ENCODE measurements at regions not wholly inside any gene's neighbourhood (a gene's known extent, or its start where the extent isn't known, plus 50 kb on each side); places are given as distances from the start of the nearest gene placed in this dataset.

DNA sequence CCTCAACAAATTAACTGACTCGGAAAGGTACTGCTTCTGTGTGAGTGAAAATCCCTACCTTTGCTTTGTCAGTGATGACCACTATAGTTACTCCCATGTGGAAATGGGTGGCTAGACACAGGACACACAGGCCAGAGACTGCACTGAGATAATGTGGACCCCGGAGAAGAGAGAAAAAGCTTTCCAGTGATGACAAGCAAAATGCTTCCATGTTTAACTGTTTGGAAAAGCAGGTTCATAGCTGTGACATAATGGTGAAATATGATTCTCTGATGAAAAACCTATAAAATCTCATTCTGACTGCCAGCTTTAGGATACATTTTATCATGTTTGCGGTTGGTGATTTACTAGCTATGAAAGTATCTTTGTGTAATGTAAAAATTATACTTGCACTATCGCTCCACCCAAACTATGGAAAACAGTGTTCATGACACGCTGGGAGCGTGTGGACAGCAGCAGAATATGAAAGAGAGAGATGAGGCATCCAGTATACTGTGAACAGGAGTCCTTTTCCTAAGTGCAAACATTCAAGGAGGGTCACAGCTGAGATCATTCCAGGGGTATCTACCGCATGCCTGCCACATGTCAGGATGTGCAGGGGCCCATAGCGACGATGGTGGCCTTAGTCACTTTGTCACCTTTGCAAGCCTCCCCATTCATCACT, 782.7 kb upstream of the SOX11 start:
- Histone ChIP-seq H4K20me1 (ENCODE audit: low read depth, low read length) (no peaks in the 10 kb centered on the region), H3K79me2 (ENCODE audit: insufficient read depth, low read length) (no peaks in the 10 kb centered on the region), H3K9ac (ENCODE audit: low read length) (no peak overlapping the region), H2AFZ (ENCODE audit: low read depth, low read length, severe bottlenecking) (no peak overlapping the region), H3K9me3 (ENCODE audit: insufficient read depth, low read length) (no peaks in the 10 kb centered on the region), H3K27ac (ENCODE audit: low read depth, low read length) (no peak overlapping the region), H3F3A (ENCODE audit: insufficient read depth) (no peaks in the 10 kb centered on the region), H3K36me3 (ENCODE audit: low read length) (no peaks in the 10 kb centered on the region), H3K9me2 (replicated peaks; ENCODE audit: insufficient read depth, low read length) (no peaks in the 10 kb centered on the region), H3K27me3 (ENCODE audit: low read length) (no peaks in the 10 kb centered on the region), H3K4me3 (ENCODE audit: insufficient read depth, low read length, poor library complexity, severe bottlenecking) (no peak overlapping the region), H3K4me2 (ENCODE audit: low read depth, low read length, poor library complexity, severe bottlenecking) (no peak overlapping the region)
- TF ChIP-seq EZH2phosphoT487 (conservative IDR thresholded peaks at IDR 0.05; ENCODE audit: low read length), result no peak
- TF ChIP-seq, protein P1, sequence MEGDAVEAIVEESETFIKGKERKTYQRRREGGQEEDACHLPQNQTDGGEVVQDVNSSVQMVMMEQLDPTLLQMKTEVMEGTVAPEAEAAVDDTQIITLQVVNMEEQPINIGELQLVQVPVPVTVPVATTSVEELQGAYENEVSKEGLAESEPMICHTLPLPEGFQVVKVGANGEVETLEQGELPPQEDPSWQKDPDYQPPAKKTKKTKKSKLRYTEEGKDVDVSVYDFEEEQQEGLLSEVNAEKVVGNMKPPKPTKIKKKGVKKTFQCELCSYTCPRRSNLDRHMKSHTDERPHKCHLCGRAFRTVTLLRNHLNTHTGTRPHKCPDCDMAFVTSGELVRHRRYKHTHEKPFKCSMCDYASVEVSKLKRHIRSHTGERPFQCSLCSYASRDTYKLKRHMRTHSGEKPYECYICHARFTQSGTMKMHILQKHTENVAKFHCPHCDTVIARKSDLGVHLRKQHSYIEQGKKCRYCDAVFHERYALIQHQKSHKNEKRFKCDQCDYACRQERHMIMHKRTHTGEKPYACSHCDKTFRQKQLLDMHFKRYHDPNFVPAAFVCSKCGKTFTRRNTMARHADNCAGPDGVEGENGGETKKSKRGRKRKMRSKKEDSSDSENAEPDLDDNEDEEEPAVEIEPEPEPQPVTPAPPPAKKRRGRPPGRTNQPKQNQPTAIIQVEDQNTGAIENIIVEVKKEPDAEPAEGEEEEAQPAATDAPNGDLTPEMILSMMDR (IDR thresholded peaks at IDR 0.05; ENCODE audit: insufficient read depth, low read length, poor library complexity, severe bottlenecking), result no peak

DNA sequence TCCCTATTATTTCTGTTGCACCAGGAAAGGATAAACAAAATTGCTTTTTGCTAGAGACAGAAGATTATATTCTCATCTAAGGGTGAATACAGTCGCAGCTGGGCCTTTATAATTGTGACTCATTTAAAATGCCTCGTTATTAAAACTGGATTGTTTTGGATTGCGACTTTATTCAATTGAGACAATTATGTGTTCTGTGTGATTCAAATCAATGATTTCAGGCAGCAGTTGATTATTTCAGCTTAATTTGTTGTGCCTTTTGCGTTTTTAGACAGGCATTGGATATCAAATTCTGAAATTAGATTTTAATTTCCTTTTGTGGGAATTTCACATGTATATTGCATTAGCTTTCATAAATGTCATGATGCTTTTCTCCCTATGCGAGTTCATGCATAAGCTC, 778.1 kb upstream of the SOX11 start:
- H4K20me1 ChIP-seq (ENCODE audit: low read depth, low read length), result no peaks in the 10 kb centered on the region
- no peak for TF ChIP-seq EZH2phosphoT487 (conservative IDR thresholded peaks at IDR 0.05; ENCODE audit: low read length)
- TF ChIP-seq, protein P1 (IDR thresholded peaks at IDR 0.05; ENCODE audit: insufficient read depth, low read length, poor library complexity, severe bottlenecking), result no peak

DNA sequence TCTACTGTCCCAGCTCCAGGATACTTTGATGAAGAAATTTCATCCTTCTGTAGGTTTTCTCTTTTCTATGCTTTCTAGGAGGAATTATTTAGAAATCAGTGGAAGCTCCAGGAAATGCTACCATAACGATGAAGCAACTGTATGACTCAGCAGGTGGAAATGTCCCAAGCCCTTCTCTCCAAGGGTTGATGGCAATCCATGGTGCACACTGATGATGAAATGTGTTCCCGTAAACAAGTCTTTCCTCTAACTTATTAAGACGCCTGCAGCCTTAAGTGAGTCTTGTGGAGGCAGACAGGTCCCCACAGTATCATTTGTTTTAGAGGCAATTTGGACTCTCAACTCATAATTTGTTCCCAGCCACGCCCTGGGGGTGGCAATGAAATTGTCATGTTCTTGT, 777.6 kb upstream of the SOX11 start:
- Histone ChIP-seq H3K79me2 (ENCODE audit: insufficient read depth, low read length) (no peaks in the 10 kb centered on the region), H3K4me2 (ENCODE audit: low read depth, low read length, poor library complexity, severe bottlenecking) (no peak overlapping the region)

More for the DNA sequence above, 778.1 kb upstream of the SOX11 start:
- Histone ChIP-seq H3K9me2 (replicated peaks; ENCODE audit: insufficient read depth, low read length) (no peaks in the 10 kb centered on the region; the same call in 1 of the 2 replicates), H3K27me3 (ENCODE audit: low read length) (no peaks in the 10 kb centered on the region), H3K9me3 (ENCODE audit: insufficient read depth, low read length) (no peaks in the 10 kb centered on the region), H3K4me3 (ENCODE audit: insufficient read depth, low read length, poor library complexity, severe bottlenecking) (no peak overlapping the region), H2AFZ (ENCODE audit: low read depth, low read length, severe bottlenecking) (no peak overlapping the region), H3K79me2 (ENCODE audit: insufficient read depth, low read length) (no peaks in the 10 kb centered on the region), H3F3A (ENCODE audit: insufficient read depth) (no peaks in the 10 kb centered on the region), H3K4me2 (ENCODE audit: low read depth, low read length, poor library complexity, severe bottlenecking) (no peak overlapping the region), H3K9ac (ENCODE audit: low read length) (no peak overlapping the region), H3K27ac (ENCODE audit: low read depth, low read length) (no peak overlapping the region), H3K36me3 (ENCODE audit: low read length) (no peaks in the 10 kb centered on the region)

More for the DNA sequence above, 777.6 kb upstream of the SOX11 start:
- H3K9me3 ChIP-seq (ENCODE audit: insufficient read depth, low read length), result no peaks in the 10 kb centered on the region
- H3K27me3 ChIP-seq (ENCODE audit: low read length), result no peaks in the 10 kb centered on the region
- no peak overlapping the region for H3K27ac ChIP-seq (ENCODE audit: low read depth, low read length)
- H3K36me3 ChIP-seq (ENCODE audit: low read length), result no peaks in the 10 kb centered on the region
- no peak overlapping the region for H3K9ac ChIP-seq (ENCODE audit: low read length)
- no peaks in the 10 kb centered on the region for H4K20me1 ChIP-seq (ENCODE audit: low read depth, low read length)
- no peak overlapping the region for H3K4me3 ChIP-seq (ENCODE audit: insufficient read depth, low read length, poor library complexity, severe bottlenecking)
- no peaks in the 10 kb centered on the region; the same call in 1 of the 2 replicates for H3K9me2 ChIP-seq (replicated peaks; ENCODE audit: insufficient read depth, low read length)
- H2AFZ ChIP-seq (ENCODE audit: low read depth, low read length, severe bottlenecking), result no peak overlapping the region
- TF ChIP-seq, protein P1 (IDR thresholded peaks at IDR 0.05; ENCODE audit: insufficient read depth, low read length, poor library complexity, severe bottlenecking), result no peak
- no peak for TF ChIP-seq EZH2phosphoT487 (conservative IDR thresholded peaks at IDR 0.05; ENCODE audit: low read length)
- no peaks in the 10 kb centered on the region for H3F3A ChIP-seq (ENCODE audit: insufficient read depth)
